GM23338 (cell line): ENCODE measurements at regions not wholly inside any gene's neighbourhood (a gene's known extent, or its start where the extent isn't known, plus 50 kb on each side); places are given as distances from the start of the nearest gene placed in this dataset.

Experiments used
- CREB1 ChIP-seq: fragments of 250-450 bp; sonication (Bioruptor Pico); IDR thresholded peaks from 2 replicates; pipeline ENCODE4 v1.5.0; 2020; ENCODE audit warnings: low read depth, mild to moderate bottlenecking, moderate library complexity
- CTCF ChIP-seq, 2 experiments: fragments of 200-600 bp in 1 of 2; sonication (generic) in 1 of 2; conservative IDR thresholded peaks; 2 replicates each; pipeline versions ENCODE4 v1.5.1 to v1.6.1; 2016 to 2017; ENCODE audit warnings: antibody characterized with exemption in 2 of 2, low read depth in 2 of 2, mild to moderate bottlenecking in 2 of 2, moderate library complexity in 1 of 2
- EZH2 ChIP-seq: fragments of 200-600 bp; sonication (generic); IDR thresholded peaks from one replicate; pipeline ENCODE4 v1.8.0; 2017; ENCODE audit warnings: antibody characterized with exemption, mild to moderate bottlenecking, low read depth; ENCODE audit not compliant: unreplicated experiment

GRCh38 chr15:69691307-69692015 is 238.8 kb downstream of the RPLP1 start:
- TF ChIP-seq CTCF (conservative IDR thresholded peaks at IDR 0.05; ENCODE audit: low read depth in 2 of 2) = no peak
- TF ChIP-seq EZH2 = no peak
- TF ChIP-seq CREB1 (CRISPR knock-in tag) = no peak
